ENCODE measurements at regions not wholly inside any gene's neighbourhood (a gene's known extent, or its start where the extent isn't known, plus 50 kb on each side); places are given as distances from the start of the nearest gene placed in this dataset.

DNA sequence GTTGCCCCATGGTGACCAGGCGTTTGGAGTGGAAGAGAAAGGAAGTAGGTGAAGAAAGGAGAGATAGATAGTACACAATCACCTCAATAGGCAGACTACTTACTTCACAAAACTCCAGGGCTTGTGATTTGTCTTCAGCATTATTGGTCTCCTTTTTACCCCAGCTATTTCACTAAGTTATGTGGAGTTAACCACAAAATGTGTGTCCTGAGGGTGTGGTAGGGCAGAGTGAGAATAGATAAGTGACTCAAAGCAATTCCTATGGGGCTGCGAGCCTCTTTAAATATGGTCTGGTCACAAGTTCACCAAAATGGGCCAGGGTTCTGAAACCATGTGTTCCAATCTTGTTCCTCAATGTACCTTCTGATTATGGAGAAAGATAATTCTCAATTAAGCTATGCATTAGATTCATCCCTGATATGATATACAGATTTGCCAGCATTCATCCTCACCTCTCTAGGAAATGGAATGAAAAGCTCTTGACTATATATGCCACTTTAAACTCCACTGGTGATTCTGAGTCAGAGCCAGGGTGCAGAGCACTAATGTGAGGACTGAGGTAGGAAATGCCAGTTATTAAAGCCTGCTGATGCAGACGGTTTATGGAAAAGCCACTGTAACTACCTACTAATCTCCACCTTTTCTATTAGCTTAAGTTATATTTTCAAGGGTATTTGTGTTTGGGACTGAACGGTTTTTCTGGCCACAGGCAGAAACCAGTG lies 310.6 kb upstream of the MANEA start:
- Histone ChIP-seq H3K4me1 (ENCODE audit: control insufficient read depth, insufficient read depth, low read length, poor library complexity, severe bottlenecking) (no peaks in the 10 kb centered on the region), H3K9me3 (ENCODE audit: control insufficient read depth, low read length) (no peaks in the 10 kb centered on the region), H3K27me3 (replicated peaks; ENCODE audit: control insufficient read depth, insufficient read depth, low read length, poor library complexity, severe bottlenecking) (no peaks in the 10 kb centered on the region), H3K27ac (ENCODE audit: insufficient read depth, low read length, poor library complexity, severe bottlenecking) (no peak overlapping the region), H3K36me3 (ENCODE audit: control insufficient read depth, insufficient read depth, low read length) (no peaks in the 10 kb centered on the region), H3K4me3 (ENCODE audit: insufficient read depth, low read depth, low read length, poor library complexity, severe bottlenecking) (no peak overlapping the region)
- no peak for DNase-seq

DNA sequence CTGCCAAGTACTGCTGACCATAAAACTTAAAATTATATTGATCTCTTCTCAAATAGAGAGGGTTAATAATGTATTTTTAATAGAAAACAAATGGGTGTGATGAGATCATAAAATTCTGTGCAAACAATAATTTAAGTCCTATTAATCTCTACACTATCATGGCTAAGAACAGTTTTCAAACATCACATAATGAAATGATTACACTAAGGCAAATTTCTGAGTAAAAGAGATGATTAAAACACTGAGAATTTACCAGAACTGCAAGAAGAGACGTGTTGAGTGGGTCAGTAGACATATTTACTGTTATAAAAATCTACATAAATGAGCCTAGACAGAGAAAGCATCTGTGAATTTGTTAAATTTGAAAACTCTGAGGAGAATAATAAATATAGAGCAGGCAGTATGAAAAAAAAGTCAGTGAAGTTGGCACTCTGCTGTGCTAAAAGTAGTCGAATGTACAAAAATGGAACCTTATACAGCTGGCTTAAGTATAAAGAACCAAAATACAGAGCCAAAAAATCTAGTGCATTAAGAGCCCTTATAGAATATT lies 302.6 kb upstream of the MANEA start:
- H3K36me3 ChIP-seq (ENCODE audit: control insufficient read depth, insufficient read depth, low read length), result no peaks in the 10 kb centered on the region
- no peak overlapping the region for H3K4me3 ChIP-seq (ENCODE audit: insufficient read depth, low read depth, low read length, poor library complexity, severe bottlenecking)
- H3K27me3 ChIP-seq (replicated peaks; ENCODE audit: control insufficient read depth, insufficient read depth, low read length, poor library complexity, severe bottlenecking), result no peaks in the 10 kb centered on the region
- H3K9me3 ChIP-seq (ENCODE audit: control insufficient read depth, low read length), result no peaks in the 10 kb centered on the region
- DNase-seq, result no peak
- no peaks in the 10 kb centered on the region for H3K4me1 ChIP-seq (ENCODE audit: control insufficient read depth, insufficient read depth, low read length, poor library complexity, severe bottlenecking)
- no peak overlapping the region for H3K27ac ChIP-seq (ENCODE audit: insufficient read depth, low read length, poor library complexity, severe bottlenecking)

DNA sequence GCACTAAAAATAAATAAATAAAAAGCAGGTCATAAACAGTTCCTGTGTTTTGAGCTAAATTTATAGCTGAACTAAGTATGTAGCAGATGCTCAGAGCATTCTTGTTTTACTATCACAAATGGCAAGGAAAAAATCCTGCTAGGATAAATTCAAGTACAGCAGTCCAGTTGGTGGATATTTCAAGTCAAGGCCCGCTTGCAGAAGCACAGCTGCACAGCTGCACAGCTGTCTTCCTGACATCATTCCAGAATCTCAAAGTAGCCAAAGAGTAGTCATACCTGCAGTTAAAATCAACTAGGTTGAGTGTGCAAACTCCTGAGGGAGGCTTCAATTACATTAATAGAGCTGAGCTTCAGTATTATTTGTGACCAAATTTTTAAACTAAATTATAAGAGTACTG lies 297.7 kb upstream of the MANEA start:
- Histone ChIP-seq H3K27ac (ENCODE audit: insufficient read depth, low read length, poor library complexity, severe bottlenecking) (no peak overlapping the region), H3K4me1 (ENCODE audit: control insufficient read depth, insufficient read depth, low read length, poor library complexity, severe bottlenecking) (no peaks in the 10 kb centered on the region), H3K9me3 (ENCODE audit: control insufficient read depth, low read length) (no peaks in the 10 kb centered on the region), H3K36me3 (ENCODE audit: control insufficient read depth, insufficient read depth, low read length) (no peaks in the 10 kb centered on the region), H3K4me3 (ENCODE audit: insufficient read depth, low read depth, low read length, poor library complexity, severe bottlenecking) (no peak overlapping the region), H3K27me3 (replicated peaks; ENCODE audit: control insufficient read depth, insufficient read depth, low read length, poor library complexity, severe bottlenecking) (no peaks in the 10 kb centered on the region)
- DNase-seq, result no peak

DNA sequence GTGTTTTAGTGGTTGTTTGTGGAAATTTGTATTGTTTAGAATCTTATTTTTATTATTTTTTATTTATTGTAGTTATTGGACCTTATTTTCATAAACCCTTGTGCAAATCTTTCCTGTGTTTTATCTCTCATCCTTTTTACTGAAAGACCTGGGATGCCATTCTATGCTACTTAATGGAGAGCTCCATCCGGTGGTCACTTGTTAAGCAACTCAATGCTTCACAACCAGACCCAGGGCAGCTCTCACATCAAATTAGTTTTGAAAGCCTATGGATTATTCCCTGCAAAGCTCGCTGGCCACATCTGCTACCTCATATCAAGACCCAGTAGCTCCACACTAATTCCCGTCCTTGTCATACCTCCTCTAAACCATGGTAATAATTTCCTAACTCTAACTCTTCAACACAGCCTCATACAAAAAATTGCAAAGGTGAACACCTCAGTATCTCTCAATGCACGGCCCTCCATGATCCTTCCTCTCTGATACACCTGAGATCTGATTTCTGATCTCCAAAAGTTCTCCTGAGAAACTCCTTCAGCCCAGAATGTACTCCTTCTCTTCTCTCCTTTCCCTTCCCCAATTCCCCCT lies 296.6 kb upstream of the MANEA start:
- Histone ChIP-seq H3K27me3 (replicated peaks; ENCODE audit: control insufficient read depth, insufficient read depth, low read length, poor library complexity, severe bottlenecking) (no peaks in the 10 kb centered on the region), H3K9me3 (ENCODE audit: control insufficient read depth, low read length) (no peaks in the 10 kb centered on the region), H3K36me3 (ENCODE audit: control insufficient read depth, insufficient read depth, low read length) (no peaks in the 10 kb centered on the region), H3K27ac (ENCODE audit: insufficient read depth, low read length, poor library complexity, severe bottlenecking) (no peak overlapping the region), H3K4me3 (ENCODE audit: insufficient read depth, low read depth, low read length, poor library complexity, severe bottlenecking) (no peak overlapping the region), H3K4me1 (ENCODE audit: control insufficient read depth, insufficient read depth, low read length, poor library complexity, severe bottlenecking) (no peaks in the 10 kb centered on the region)
- no peak for DNase-seq

DNA sequence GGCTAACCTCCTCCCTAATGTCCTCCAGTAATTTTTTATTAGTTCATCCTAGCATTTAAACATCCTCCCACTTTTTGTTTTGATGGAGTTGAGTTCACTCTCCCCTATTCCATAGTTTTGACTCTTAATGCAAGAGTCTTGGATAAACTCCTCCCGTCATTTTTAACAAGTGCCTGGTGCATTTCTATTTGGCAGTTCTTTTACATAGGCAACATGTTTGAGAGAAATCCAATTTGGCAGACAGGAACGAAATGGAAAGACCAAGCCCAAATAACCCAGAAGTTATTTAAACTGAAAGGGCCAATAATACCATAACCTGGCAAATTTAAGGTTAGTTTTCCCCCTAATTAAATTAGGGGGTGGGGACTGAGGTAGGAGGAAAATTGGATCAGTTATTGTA lies 291.5 kb upstream of the MANEA start:
- Histone ChIP-seq H3K4me1 (ENCODE audit: control insufficient read depth, insufficient read depth, low read length, poor library complexity, severe bottlenecking) (no peaks in the 10 kb centered on the region), H3K4me3 (ENCODE audit: insufficient read depth, low read depth, low read length, poor library complexity, severe bottlenecking) (no peak overlapping the region), H3K9me3 (ENCODE audit: control insufficient read depth, low read length) (no peaks in the 10 kb centered on the region), H3K27ac (ENCODE audit: insufficient read depth, low read length, poor library complexity, severe bottlenecking) (no peak overlapping the region), H3K36me3 (ENCODE audit: control insufficient read depth, insufficient read depth, low read length) (no peaks in the 10 kb centered on the region), H3K27me3 (replicated peaks; ENCODE audit: control insufficient read depth, insufficient read depth, low read length, poor library complexity, severe bottlenecking) (no peaks in the 10 kb centered on the region)
- no peak for DNase-seq

DNA sequence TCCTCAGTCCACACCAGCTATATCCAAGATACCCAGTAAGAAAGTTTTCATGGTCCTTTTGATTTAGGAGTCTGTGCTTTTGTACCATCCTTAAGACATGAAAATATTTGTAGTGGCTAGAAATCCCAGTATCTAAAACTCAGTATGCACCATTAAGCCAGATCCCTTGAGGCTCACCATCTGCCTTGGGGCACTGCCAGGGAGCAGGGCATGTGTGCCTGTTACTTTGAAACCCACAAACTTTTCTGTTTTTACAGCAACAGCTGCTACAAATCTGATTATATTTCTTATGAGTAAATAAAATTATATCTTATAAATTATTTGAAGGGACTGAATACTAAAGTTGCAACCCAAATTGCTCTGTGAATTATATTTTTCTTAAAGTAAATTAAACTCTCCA lies 290.5 kb upstream of the MANEA start:
- DNase-seq, result no peak
- Histone ChIP-seq H3K27me3 (replicated peaks; ENCODE audit: control insufficient read depth, insufficient read depth, low read length, poor library complexity, severe bottlenecking) (no peaks in the 10 kb centered on the region), H3K4me1 (ENCODE audit: control insufficient read depth, insufficient read depth, low read length, poor library complexity, severe bottlenecking) (no peaks in the 10 kb centered on the region), H3K9me3 (ENCODE audit: control insufficient read depth, low read length) (no peaks in the 10 kb centered on the region), H3K27ac (ENCODE audit: insufficient read depth, low read length, poor library complexity, severe bottlenecking) (no peak overlapping the region), H3K36me3 (ENCODE audit: control insufficient read depth, insufficient read depth, low read length) (no peaks in the 10 kb centered on the region), H3K4me3 (ENCODE audit: insufficient read depth, low read depth, low read length, poor library complexity, severe bottlenecking) (no peak overlapping the region)

DNA sequence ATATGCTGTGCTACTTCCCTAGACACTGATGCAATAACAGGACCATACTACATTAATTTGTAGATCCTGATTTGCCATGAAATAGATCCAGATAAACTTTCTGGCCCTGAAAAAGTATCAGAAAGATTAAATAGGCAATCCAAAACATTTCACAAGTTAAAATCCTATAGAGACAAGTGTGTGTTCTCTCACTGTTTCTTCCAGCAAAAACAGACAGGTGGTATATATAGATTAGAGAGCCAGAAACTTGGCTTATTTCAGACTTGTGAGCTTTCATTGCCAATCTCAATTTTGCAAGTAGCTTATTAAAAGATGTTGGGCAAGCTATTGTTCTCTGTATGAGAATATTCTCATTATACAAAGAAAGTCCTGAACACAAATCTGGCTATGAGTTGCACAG lies 289.1 kb upstream of the MANEA start:
- no peak for DNase-seq
- no peaks in the 10 kb centered on the region for H3K36me3 ChIP-seq (ENCODE audit: control insufficient read depth, insufficient read depth, low read length)
- H3K9me3 ChIP-seq (ENCODE audit: control insufficient read depth, low read length), result no peaks in the 10 kb centered on the region
- no peaks in the 10 kb centered on the region for H3K27me3 ChIP-seq (replicated peaks; ENCODE audit: control insufficient read depth, insufficient read depth, low read length, poor library complexity, severe bottlenecking)
- H3K27ac ChIP-seq (ENCODE audit: insufficient read depth, low read length, poor library complexity, severe bottlenecking), result no peak overlapping the region
- no peak overlapping the region for H3K4me3 ChIP-seq (ENCODE audit: insufficient read depth, low read depth, low read length, poor library complexity, severe bottlenecking)
- H3K4me1 ChIP-seq (ENCODE audit: control insufficient read depth, insufficient read depth, low read length, poor library complexity, severe bottlenecking), result no peaks in the 10 kb centered on the region

DNA sequence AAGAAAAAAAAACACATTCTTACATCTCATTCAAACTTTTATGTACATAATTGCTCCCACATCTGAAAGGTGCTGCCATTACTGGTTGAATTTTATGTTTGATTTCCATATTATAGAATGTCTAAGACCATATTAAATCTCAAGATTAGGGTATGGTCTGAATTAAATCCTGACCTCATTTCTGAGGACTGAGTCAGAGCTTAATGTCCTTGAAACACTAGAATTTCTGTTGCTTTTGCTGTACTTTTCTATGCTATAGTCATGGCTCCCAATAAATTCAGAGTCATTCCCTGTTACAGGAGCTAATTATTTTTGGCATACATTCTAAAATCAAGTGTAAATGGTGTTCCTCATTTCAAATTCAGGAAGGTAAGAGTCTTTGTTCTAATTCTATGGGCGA lies 285.3 kb upstream of the MANEA start:
- Histone ChIP-seq H3K4me3 (ENCODE audit: insufficient read depth, low read depth, low read length, poor library complexity, severe bottlenecking) (no peak overlapping the region), H3K27me3 (replicated peaks; ENCODE audit: control insufficient read depth, insufficient read depth, low read length, poor library complexity, severe bottlenecking) (no peaks in the 10 kb centered on the region), H3K27ac (ENCODE audit: insufficient read depth, low read length, poor library complexity, severe bottlenecking) (no peak overlapping the region), H3K36me3 (ENCODE audit: control insufficient read depth, insufficient read depth, low read length) (no peaks in the 10 kb centered on the region), H3K4me1 (ENCODE audit: control insufficient read depth, insufficient read depth, low read length, poor library complexity, severe bottlenecking) (no peaks in the 10 kb centered on the region), H3K9me3 (ENCODE audit: control insufficient read depth, low read length) (no peaks in the 10 kb centered on the region)
- no peak for DNase-seq

DNA sequence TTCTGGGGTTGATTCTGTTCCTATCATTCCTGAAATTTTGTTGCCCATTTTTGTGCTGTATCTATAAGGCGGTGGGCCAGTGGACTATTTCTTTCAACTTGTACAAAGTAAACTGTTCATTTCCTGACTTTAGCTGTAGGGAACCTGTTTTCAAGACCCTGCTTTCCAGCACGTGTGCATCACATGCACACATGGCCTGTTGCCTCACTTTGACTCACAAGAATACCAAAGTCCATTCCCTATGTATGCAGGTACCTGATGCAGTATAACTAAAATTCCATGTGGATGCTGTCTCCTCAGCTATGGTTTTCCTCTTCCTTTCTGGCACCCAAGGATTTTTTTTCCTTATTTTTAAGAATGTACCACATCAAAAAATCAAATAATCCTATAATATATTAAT lies 284.1 kb upstream of the MANEA start:
- no peak overlapping the region for H3K4me3 ChIP-seq (ENCODE audit: insufficient read depth, low read depth, low read length, poor library complexity, severe bottlenecking)
- no peak overlapping the region for H3K27ac ChIP-seq (ENCODE audit: insufficient read depth, low read length, poor library complexity, severe bottlenecking)
- H3K36me3 ChIP-seq (ENCODE audit: control insufficient read depth, insufficient read depth, low read length), result no peaks in the 10 kb centered on the region
- H3K4me1 ChIP-seq (ENCODE audit: control insufficient read depth, insufficient read depth, low read length, poor library complexity, severe bottlenecking), result no peaks in the 10 kb centered on the region
- no peaks in the 10 kb centered on the region for H3K27me3 ChIP-seq (replicated peaks; ENCODE audit: control insufficient read depth, insufficient read depth, low read length, poor library complexity, severe bottlenecking)
- H3K9me3 ChIP-seq (ENCODE audit: control insufficient read depth, low read length), result no peaks in the 10 kb centered on the region
- no peak for DNase-seq

DNA sequence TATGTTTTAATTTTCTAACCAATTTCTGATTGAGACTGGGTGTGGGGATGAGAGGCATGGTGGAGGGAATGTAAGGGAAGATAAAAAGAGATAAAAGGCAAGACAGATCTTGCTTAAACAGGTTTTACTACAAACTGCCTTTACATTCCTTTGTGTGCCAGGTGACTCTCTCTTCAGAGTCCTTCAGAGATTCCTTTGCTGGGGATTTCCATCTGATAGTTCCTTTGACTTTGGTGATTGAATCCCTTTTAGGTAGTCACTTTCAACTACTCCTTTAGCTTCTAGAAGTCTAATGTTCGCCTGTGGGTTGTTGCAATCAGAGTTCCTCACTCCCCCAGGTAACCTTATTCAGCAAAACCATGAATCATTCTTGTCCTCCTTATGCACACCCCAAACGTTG lies 283.3 kb upstream of the MANEA start:
- H3K27me3 ChIP-seq (replicated peaks; ENCODE audit: control insufficient read depth, insufficient read depth, low read length, poor library complexity, severe bottlenecking), result no peaks in the 10 kb centered on the region
- no peaks in the 10 kb centered on the region for H3K36me3 ChIP-seq (ENCODE audit: control insufficient read depth, insufficient read depth, low read length)
- H3K27ac ChIP-seq (ENCODE audit: insufficient read depth, low read length, poor library complexity, severe bottlenecking), result no peak overlapping the region
- H3K9me3 ChIP-seq (ENCODE audit: control insufficient read depth, low read length), result no peaks in the 10 kb centered on the region
- no peak overlapping the region for H3K4me3 ChIP-seq (ENCODE audit: insufficient read depth, low read depth, low read length, poor library complexity, severe bottlenecking)
- no peak for DNase-seq
- no peaks in the 10 kb centered on the region for H3K4me1 ChIP-seq (ENCODE audit: control insufficient read depth, insufficient read depth, low read length, poor library complexity, severe bottlenecking)
